ENCODE measurements at regions not wholly inside any gene's neighbourhood (a gene's known extent, or its start where the extent isn't known, plus 50 kb on each side); places are given as distances from the start of the nearest gene placed in this dataset.

DNA sequence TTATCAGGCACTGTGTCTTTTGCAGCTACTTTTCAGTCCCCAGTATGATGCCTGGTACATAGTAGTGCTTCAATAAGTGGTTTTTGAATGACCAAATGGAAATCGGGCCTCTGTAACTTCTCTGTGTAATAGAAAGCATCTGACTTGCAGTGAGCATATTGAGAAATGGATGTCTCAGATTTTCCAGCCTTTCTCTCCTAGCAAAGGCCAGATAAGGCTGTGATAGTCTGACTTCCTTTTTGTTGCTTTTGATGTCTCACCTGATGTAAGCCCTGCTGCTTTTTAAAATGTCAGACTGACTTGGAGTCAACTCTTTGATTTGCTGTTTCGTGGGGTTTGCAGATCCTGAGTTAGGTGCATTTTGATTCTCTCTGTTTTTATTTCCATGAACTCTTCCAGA is 590.0 kb upstream of the ZNF608 start:
- Mint-ChIP-seq H3K27ac (ENCODE audit: unreplicated experiment) (no peak overlapping the region), H3K27me3 (ENCODE audit: low read depth) (no peaks in the 10 kb centered on the region), H3K4me1 (peaks cover 38% of the 10 kb centered on the region), H3K4me3 (no peak overlapping the region), H3K9me3 (no peaks in the 10 kb centered on the region), H3K36me3 (ENCODE audit: low read depth) (no peaks in the 10 kb centered on the region)
- no peak for DNase-seq (ENCODE audit: low read depth, low spot score)
- TF ChIP-seq, protein P1, sequence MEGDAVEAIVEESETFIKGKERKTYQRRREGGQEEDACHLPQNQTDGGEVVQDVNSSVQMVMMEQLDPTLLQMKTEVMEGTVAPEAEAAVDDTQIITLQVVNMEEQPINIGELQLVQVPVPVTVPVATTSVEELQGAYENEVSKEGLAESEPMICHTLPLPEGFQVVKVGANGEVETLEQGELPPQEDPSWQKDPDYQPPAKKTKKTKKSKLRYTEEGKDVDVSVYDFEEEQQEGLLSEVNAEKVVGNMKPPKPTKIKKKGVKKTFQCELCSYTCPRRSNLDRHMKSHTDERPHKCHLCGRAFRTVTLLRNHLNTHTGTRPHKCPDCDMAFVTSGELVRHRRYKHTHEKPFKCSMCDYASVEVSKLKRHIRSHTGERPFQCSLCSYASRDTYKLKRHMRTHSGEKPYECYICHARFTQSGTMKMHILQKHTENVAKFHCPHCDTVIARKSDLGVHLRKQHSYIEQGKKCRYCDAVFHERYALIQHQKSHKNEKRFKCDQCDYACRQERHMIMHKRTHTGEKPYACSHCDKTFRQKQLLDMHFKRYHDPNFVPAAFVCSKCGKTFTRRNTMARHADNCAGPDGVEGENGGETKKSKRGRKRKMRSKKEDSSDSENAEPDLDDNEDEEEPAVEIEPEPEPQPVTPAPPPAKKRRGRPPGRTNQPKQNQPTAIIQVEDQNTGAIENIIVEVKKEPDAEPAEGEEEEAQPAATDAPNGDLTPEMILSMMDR (conservative IDR thresholded peaks at IDR 0.05), result no peak

DNA sequence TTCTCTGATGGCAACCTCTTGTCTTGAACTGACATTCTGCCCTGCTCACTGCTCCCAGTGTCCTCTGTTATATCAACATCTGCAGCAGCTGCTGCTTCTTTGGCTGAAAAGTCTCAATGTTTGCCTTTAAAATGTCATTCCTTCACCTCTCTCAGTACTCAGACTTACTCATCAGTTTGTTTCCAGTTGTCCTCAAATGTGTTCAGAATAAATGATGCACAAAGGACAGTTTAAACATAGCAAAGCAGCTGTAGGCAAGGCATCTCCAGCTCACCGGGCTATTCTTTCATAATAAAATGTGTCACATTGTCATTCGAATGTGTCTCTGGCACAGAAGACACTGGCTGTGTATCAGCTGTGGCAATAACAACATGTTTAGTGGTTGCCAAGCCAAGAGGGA is 590.9 kb upstream of the ZNF608 start:
- Mint-ChIP-seq H3K36me3 (ENCODE audit: low read depth) (peaks cover 2% of the 10 kb centered on the region), H3K4me1 (peaks cover 31% of the 10 kb centered on the region)
- TF ChIP-seq, protein P1 (conservative IDR thresholded peaks at IDR 0.05), result no peak

DNA sequence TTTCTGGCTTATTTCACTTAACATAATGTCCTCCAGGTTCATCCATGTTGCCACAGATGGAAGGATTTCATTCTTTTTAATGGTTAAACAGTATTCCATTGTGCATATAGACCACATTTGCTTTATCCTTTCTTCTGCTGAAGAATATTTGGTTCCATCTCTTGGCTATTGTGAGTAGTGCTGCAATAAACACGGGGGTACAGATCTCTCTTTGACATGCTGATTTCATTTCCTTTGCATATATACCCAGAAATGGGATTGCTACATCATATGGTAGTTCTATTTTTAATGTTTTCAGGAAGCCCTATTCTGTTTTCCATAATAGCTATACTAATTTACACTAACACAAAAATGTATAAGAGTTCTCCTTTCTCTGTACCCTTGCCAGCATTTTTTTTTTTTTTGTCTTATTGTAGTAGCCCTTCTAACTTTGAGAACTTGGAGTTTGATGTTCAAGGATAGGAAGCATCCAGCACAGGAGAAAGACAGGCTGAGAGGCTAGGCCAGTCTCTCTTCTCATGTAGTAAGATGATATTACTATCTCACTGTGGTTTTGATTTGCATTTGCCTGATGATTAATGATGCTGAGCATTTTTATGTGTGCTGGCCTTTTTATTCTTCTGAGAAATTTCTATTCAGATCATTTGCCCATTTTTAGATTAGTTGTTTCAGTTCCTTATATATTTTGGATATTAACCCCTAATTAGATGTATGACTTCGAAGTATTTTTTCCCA is 592.2 kb upstream of the ZNF608 start:
- Mint-ChIP-seq H3K36me3 (ENCODE audit: low read depth) (peaks cover 2% of the 10 kb centered on the region), H3K27ac (ENCODE audit: unreplicated experiment) (no peak overlapping the region), H3K9me3 (no peaks in the 10 kb centered on the region), H3K4me3 (no peak overlapping the region), H3K27me3 (ENCODE audit: low read depth) (no peaks in the 10 kb centered on the region), H3K4me1 (peaks cover 26% of the 10 kb centered on the region)
- DNase-seq (ENCODE audit: low read depth, low spot score), result no peak
- TF ChIP-seq, protein P1 (conservative IDR thresholded peaks at IDR 0.05), result peak; percentile 20

More for the DNA sequence above, 590.9 kb upstream of the ZNF608 start:
- no peak overlapping the region for H3K4me3 Mint-ChIP-seq
- no peak overlapping the region for H3K27ac Mint-ChIP-seq (ENCODE audit: unreplicated experiment)
- H3K27me3 Mint-ChIP-seq (ENCODE audit: low read depth), result no peaks in the 10 kb centered on the region
- DNase-seq (ENCODE audit: low read depth, low spot score), result no peak
- H3K9me3 Mint-ChIP-seq, result no peaks in the 10 kb centered on the region

DNA sequence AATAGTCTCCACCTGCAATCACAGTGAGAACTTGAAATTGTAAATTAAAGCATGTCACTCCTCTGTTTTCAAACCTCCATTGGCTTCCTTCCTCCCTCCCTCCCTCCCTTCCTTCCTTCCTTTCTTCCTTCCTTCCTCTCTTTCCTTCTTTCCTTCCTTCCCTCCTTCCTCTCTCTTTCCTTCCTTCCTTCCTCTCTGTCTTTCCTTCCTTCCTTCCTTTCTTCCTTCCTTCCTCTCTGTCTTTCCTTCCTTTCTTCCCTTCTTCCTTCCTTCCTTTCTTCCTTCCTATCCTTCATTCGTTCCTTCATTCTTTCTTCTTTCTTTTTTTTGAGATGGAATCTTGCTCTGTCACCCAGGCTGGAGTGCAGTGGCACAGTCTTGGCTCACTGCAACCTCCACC is 595.0 kb upstream of the ZNF608 start:
- no peaks in the 10 kb centered on the region for H3K27me3 Mint-ChIP-seq (ENCODE audit: low read depth)
- no peaks in the 10 kb centered on the region for H3K9me3 Mint-ChIP-seq
- no peak overlapping the region for H3K27ac Mint-ChIP-seq (ENCODE audit: unreplicated experiment)
- peaks cover 32% of the 10 kb centered on the region for H3K4me1 Mint-ChIP-seq
- H3K36me3 Mint-ChIP-seq (ENCODE audit: low read depth), result peaks cover 2% of the 10 kb centered on the region
- DNase-seq (ENCODE audit: low read depth, low spot score), result no peak
- TF ChIP-seq, protein P1 (conservative IDR thresholded peaks at IDR 0.05), result no peak
- no peak overlapping the region for H3K4me3 Mint-ChIP-seq

DNA sequence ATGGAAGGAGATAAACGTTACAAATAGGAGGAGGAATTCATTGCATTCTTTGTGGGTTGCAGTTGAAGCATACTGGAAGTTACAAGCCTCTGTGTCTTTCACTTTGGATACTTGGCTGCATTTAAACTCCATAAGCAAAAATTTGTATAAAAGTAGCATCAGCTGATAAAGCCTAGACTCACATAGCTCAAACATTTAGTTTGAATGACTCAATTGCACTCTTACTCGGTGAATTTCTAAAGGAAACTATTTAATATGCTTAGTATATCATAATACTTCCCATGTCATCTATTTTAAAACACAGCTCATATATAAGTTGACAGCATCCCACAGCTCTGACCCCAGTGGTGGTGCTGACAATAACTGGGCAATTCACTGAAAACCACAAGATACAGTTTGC is 596.6 kb upstream of the ZNF608 start:
- no peaks in the 10 kb centered on the region for H3K9me3 Mint-ChIP-seq
- peaks cover 37% of the 10 kb centered on the region for H3K4me1 Mint-ChIP-seq
- DNase-seq (ENCODE audit: low read depth, low spot score), result no peak
- TF ChIP-seq, protein P1 (conservative IDR thresholded peaks at IDR 0.05), result no peak
- no peak overlapping the region for H3K27ac Mint-ChIP-seq (ENCODE audit: unreplicated experiment)
- peaks cover 2% of the 10 kb centered on the region for H3K36me3 Mint-ChIP-seq (ENCODE audit: low read depth)
- H3K4me3 Mint-ChIP-seq, result no peak overlapping the region
- no peaks in the 10 kb centered on the region for H3K27me3 Mint-ChIP-seq (ENCODE audit: low read depth)

All from neural crest cell (in vitro differentiated cells).